COLO668 (cell line): ENCODE measurements at regions not wholly inside any gene's neighbourhood (a gene's known extent, or its start where the extent isn't known, plus 50 kb on each side); places are given as distances from the start of the nearest gene placed in this dataset.
A peak's percentile ranks its signal among the peaks of the same experiment; 100 is the strongest.
"Not testable (repeated sequence)": the region's sequence is repeated elsewhere in the genome, so short reads cannot be mapped to it uniquely, and the experiment has no call there.

Source experiments
- DNase-seq: peaks from one replicate; lab custom pipeline; 2025; ENCODE audit not compliant: unreplicated experiment; lab: John Stamatoyannopoulos, UW

- peak; percentile 39 for DNase-seq
Measured at GRCh38 chr18:1270081-1270480, 365.4 kb downstream of the ADCYAP1 start.

- no peak for DNase-seq
Measured at GRCh38 chr18:1273469-1273868, 368.8 kb downstream of the ADCYAP1 start.

GRCh38 chr18:1292167-1292566 is 387.5 kb downstream of the ADCYAP1 start:
- DNase-seq = no peak

GRCh38 chr18:1294229-1294628 is 389.6 kb downstream of the ADCYAP1 start:
- no peak for DNase-seq

- DNase-seq = no peak
Measured at GRCh38 chr18:1296237-1296636, 391.6 kb downstream of the ADCYAP1 start.

- no peak for DNase-seq
Measured at GRCh38 chr18:1302861-1303260, 398.2 kb downstream of the ADCYAP1 start.

- no peak for DNase-seq
Measured at GRCh38 chr18:1304392-1304992, 399.8 kb downstream of the ADCYAP1 start.

GRCh38 chr18:1306641-1307040 is 402.0 kb downstream of the ADCYAP1 start:
- DNase-seq = no peak

GRCh38 chr18:1308686-1309085 is 404.0 kb downstream of the ADCYAP1 start:
- no peak for DNase-seq

GRCh38 chr18:1311376-1311775 is 406.7 kb downstream of the ADCYAP1 start:
- no peak for DNase-seq

- not testable (repeated sequence) for DNase-seq
Measured at GRCh38 chr18:1335345-1335744, 430.7 kb downstream of the ADCYAP1 start.

GRCh38 chr18:1350931-1351450 is 446.3 kb downstream of the ADCYAP1 start:
- DNase-seq = no peak

- no peak for DNase-seq
Measured at GRCh38 chr18:1353025-1353424, 448.4 kb downstream of the ADCYAP1 start.

GRCh38 chr18:1357724-1358123 is 453.1 kb downstream of the ADCYAP1 start:
- DNase-seq = no peak

GRCh38 chr18:1361936-1362335 is 457.3 kb downstream of the ADCYAP1 start:
- DNase-seq = no peak

GRCh38 chr18:1370552-1370951 is 465.9 kb downstream of the ADCYAP1 start:
- no peak for DNase-seq

- no peak for DNase-seq
Measured at GRCh38 chr18:1371724-1372123, 467.1 kb downstream of the ADCYAP1 start.

GRCh38 chr18:1383465-1383864 is 478.8 kb downstream of the ADCYAP1 start:
- no peak for DNase-seq

GRCh38 chr18:1388468-1388867 is 483.8 kb downstream of the ADCYAP1 start:
- DNase-seq = not testable (repeated sequence)

GRCh38 chr18:1392046-1392445 is 487.4 kb downstream of the ADCYAP1 start:
- no peak for DNase-seq

GRCh38 chr18:1392865-1393734 is 488.4 kb downstream of the ADCYAP1 start:
- DNase-seq = no peak

GRCh38 chr18:1393929-1394328 is 489.3 kb downstream of the ADCYAP1 start:
- no peak for DNase-seq
